Activated T-helper 1 cell treated with anti-CD3 and anti-CD28 coated beads, Interleukin-12 subunit alpha, Interleukin-12 subunit beta, Interleukin-2, Interleukin-4 antibody, amounts not matched to agents 30 ng/mL and 10 ng/mL and 1 ng/mL, durations not matched to agents 14 hours and 24 hours and 36 hours (primary cell): ENCODE measurements at regions not wholly inside any gene's neighbourhood (a gene's known extent, or its start where the extent isn't known, plus 50 kb on each side); places are given as distances from the start of the nearest gene placed in this dataset.

Experiments used
- DNase-seq: peaks from one replicate; pipeline ENCODE4 v3.0.0; 2021; ENCODE audit warnings: low spot score
- H3K27ac Mint-ChIP-seq: one replicate; pipeline ENCODE4 v1.8.0; 2021; ENCODE audit warnings: mild to moderate bottlenecking, mixed read lengths
- H3K27me3 Mint-ChIP-seq: one replicate; pipeline ENCODE4 v1.8.0; 2022; ENCODE audit warnings: mild to moderate bottlenecking, moderate library complexity, mixed read lengths; ENCODE audit not compliant: insufficient read depth
- H3K36me3 Mint-ChIP-seq: one replicate; pipeline ENCODE4 v1.8.0; 2021; ENCODE audit warnings: low read depth, mixed read lengths
- H3K4me1 Mint-ChIP-seq: one replicate; pipeline ENCODE4 v1.8.0; 2021; ENCODE audit warnings: low read depth, mixed read lengths
- H3K4me3 Mint-ChIP-seq: one replicate; pipeline ENCODE4 v1.8.0; 2021; ENCODE audit warnings: mild to moderate bottlenecking, moderate library complexity, mixed read lengths
- H3K9me3 Mint-ChIP-seq: one replicate; pipeline ENCODE4 v1.8.0; 2021; ENCODE audit warnings: mixed read lengths
- intact Hi-C: fragments of 100-400 bp; cut with micrococcal nuclease; formaldehyde crosslinking; loops from one replicate; pipeline ENCODE4 v1.15.1; 2024

GRCh38 chr5:174596429-174596828 is 128.0 kb upstream of the MSX2 start:
- Mint-ChIP-seq H3K36me3 (no peaks in the 10 kb centered on the region), H3K27ac (no peak overlapping the region), H3K27me3 (peaks cover 2% of the 10 kb centered on the region), H3K9me3 (no peaks in the 10 kb centered on the region), H3K4me3 (no peak overlapping the region), H3K4me1 (no peaks in the 10 kb centered on the region)
- intact Hi-C loops: no loop called here
- no peak for DNase-seq

GRCh38 chr5:174599992-174600391 is 124.4 kb upstream of the MSX2 start:
- Mint-ChIP-seq H3K4me3 (no peak overlapping the region), H3K36me3 (no peaks in the 10 kb centered on the region), H3K4me1 (no peaks in the 10 kb centered on the region), H3K27ac (no peak overlapping the region), H3K9me3 (no peaks in the 10 kb centered on the region), H3K27me3 (peaks cover 4% of the 10 kb centered on the region)
- DNase-seq: no peak
- intact Hi-C loops: no loop called here

DNA sequence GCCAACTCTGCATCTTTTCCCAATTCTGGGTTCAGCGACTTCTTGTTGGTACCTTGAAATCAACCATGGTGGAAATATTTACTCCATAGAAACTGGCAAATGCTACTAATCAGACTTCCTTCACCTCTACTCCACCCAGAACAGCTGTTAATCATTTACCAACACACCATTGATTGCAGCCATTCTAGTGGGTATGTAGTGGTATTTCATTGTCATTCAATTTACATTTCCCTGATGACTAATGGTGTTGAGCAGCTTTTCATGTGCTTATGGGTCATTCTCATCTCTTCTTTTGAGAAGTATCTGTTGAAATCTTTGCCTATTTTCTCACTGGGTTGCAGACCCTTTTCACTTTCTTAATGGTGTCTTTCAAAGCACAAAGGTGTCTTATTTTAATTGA is 122.4 kb upstream of the MSX2 start:
- H3K27me3 Mint-ChIP-seq: peaks cover 4% of the 10 kb centered on the region
- no peak overlapping the region for H3K27ac Mint-ChIP-seq
- H3K4me3 Mint-ChIP-seq: no peak overlapping the region
- no peaks in the 10 kb centered on the region for H3K36me3 Mint-ChIP-seq
- H3K4me1 Mint-ChIP-seq: no peaks in the 10 kb centered on the region
- DNase-seq: no peak
- intact Hi-C loops: no loop called here
- no peaks in the 10 kb centered on the region for H3K9me3 Mint-ChIP-seq

DNA sequence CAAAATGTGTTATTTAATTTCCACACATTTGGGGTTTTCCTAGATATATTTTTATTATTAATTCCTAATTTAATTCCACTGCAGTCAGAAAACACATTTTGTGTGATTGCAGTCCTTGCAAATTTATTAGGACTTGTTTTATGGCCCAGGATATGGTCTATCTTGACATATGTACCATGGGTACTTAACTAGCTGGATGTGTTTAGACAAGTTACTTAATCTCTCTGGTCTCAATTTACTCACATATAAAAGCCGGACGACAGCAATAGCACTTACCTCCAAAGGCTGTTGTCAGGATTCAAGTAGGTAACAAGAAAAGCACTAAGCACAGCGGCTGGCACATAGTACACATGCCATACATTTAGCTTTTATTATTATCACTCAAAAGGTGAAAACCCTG is 118.2 kb upstream of the MSX2 start:
- no peak overlapping the region for H3K27ac Mint-ChIP-seq
- intact Hi-C loops: no loop called here
- no peaks in the 10 kb centered on the region for H3K36me3 Mint-ChIP-seq
- H3K4me1 Mint-ChIP-seq: no peaks in the 10 kb centered on the region
- H3K9me3 Mint-ChIP-seq: no peaks in the 10 kb centered on the region
- H3K4me3 Mint-ChIP-seq: no peak overlapping the region
- no peak for DNase-seq
- peaks cover 2% of the 10 kb centered on the region for H3K27me3 Mint-ChIP-seq

- intact Hi-C loops: no loop called here
- no peak overlapping the region for H3K4me3 Mint-ChIP-seq
- DNase-seq: no peak
- H3K4me1 Mint-ChIP-seq: no peaks in the 10 kb centered on the region
- H3K27me3 Mint-ChIP-seq: peaks cover 2% of the 10 kb centered on the region
- H3K36me3 Mint-ChIP-seq: no peaks in the 10 kb centered on the region
- no peak overlapping the region for H3K27ac Mint-ChIP-seq
- no peaks in the 10 kb centered on the region for H3K9me3 Mint-ChIP-seq
Measured at GRCh38 chr5:174606646-174607045, 117.7 kb upstream of the MSX2 start.

DNA sequence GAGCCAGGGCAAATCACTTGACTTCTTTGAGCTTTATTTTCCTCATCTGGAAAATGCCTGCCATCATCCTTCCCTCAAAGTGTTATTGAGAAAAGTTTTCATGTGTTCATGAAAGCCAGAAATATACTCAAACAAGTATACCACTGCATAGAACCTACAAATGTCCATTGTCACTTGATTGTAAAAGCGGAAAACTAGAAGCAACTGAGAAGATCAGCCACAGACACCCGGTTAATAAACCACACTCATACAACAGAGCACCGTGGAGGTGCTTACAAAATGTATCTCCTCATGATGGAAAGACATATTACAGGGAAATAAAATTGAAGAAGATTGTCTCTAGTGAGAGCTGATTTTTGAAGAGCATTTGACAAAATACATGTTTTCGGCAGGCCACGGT is 117.2 kb upstream of the MSX2 start:
- intact Hi-C loops: no loop called here
- H3K4me1 Mint-ChIP-seq: no peaks in the 10 kb centered on the region
- DNase-seq: no peak
- no peak overlapping the region for H3K4me3 Mint-ChIP-seq
- H3K27ac Mint-ChIP-seq: no peak overlapping the region
- H3K36me3 Mint-ChIP-seq: no peaks in the 10 kb centered on the region
- H3K9me3 Mint-ChIP-seq: no peaks in the 10 kb centered on the region
- H3K27me3 Mint-ChIP-seq: peaks cover 2% of the 10 kb centered on the region

DNA sequence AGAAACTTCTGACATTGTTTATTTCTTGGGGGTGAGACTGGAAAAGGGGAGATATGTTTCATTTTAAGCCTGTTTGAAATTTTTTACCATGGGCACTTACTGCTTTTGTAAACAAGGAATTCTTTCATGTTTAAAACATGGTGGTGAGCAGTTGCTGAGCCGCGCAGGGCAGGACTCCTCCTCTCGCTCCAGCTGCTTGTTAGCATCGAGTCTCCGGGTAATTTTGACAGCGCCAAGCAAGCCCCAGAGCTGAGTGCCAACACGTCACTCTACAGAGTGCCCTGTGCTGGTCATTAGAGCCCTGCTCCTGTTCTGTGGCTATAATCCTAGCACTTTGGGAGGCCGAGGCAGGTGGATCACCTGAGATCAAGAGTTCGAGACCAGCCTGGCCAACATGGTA is 116.5 kb upstream of the MSX2 start:
- intact Hi-C loops: no loop called here
- Mint-ChIP-seq H3K4me1 (no peaks in the 10 kb centered on the region), H3K27me3 (peaks cover 2% of the 10 kb centered on the region), H3K36me3 (no peaks in the 10 kb centered on the region), H3K4me3 (no peak overlapping the region), H3K9me3 (no peaks in the 10 kb centered on the region), H3K27ac (no peak overlapping the region)
- DNase-seq: no peak

DNA sequence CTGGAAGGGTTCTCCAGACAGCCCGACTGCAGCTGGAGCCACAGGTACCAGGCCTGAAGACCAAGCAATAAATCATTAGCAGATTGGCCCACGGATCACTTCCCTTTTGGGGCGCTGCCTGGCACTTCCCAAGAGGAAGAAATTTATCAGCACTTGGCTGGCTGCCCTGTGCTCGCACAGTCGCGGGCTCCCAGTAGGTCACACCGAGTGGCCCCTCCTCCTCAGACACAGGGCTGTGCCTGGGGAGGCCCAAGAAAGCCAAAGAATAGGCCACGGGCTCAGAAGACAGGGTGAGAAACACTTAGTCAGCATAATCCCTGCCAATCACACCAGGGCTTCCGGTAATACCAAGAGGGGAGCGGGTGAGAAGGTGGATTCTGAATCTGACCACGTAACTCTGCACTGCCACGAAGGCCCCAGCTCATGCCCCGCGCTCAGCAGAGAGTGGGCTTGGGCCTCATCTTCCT is 115.7 kb upstream of the MSX2 start:
- Mint-ChIP-seq H3K4me3 (no peak overlapping the region), H3K9me3 (no peaks in the 10 kb centered on the region), H3K36me3 (no peaks in the 10 kb centered on the region), H3K4me1 (no peaks in the 10 kb centered on the region), H3K27ac (no peak overlapping the region), H3K27me3 (peaks cover 2% of the 10 kb centered on the region)
- no peak for DNase-seq
- intact Hi-C loops: no loop called here

- intact Hi-C loops: no loop called here
- no peak overlapping the region for H3K27ac Mint-ChIP-seq
- no peak overlapping the region for H3K4me3 Mint-ChIP-seq
- no peaks in the 10 kb centered on the region for H3K9me3 Mint-ChIP-seq
- DNase-seq: no peak
- no peaks in the 10 kb centered on the region for H3K27me3 Mint-ChIP-seq
- no peaks in the 10 kb centered on the region for H3K4me1 Mint-ChIP-seq
- no peaks in the 10 kb centered on the region for H3K36me3 Mint-ChIP-seq
Measured at GRCh38 chr5:174609116-174609515, 115.3 kb upstream of the MSX2 start.

- H3K27ac Mint-ChIP-seq: no peak overlapping the region
- DNase-seq: no peak
- no peaks in the 10 kb centered on the region for H3K27me3 Mint-ChIP-seq
- no peak overlapping the region for H3K4me3 Mint-ChIP-seq
- no peaks in the 10 kb centered on the region for H3K9me3 Mint-ChIP-seq
- intact Hi-C loops: no loop called here
- H3K4me1 Mint-ChIP-seq: no peaks in the 10 kb centered on the region
- H3K36me3 Mint-ChIP-seq: no peaks in the 10 kb centered on the region
Measured at GRCh38 chr5:174610968-174611367, 113.4 kb upstream of the MSX2 start.

GRCh38 chr5:174612686-174613085 is 111.7 kb upstream of the MSX2 start:
- H3K4me3 Mint-ChIP-seq: no peak overlapping the region
- H3K27ac Mint-ChIP-seq: no peak overlapping the region
- no peaks in the 10 kb centered on the region for H3K4me1 Mint-ChIP-seq
- H3K36me3 Mint-ChIP-seq: no peaks in the 10 kb centered on the region
- DNase-seq: no peak
- no peaks in the 10 kb centered on the region for H3K27me3 Mint-ChIP-seq
- H3K9me3 Mint-ChIP-seq: no peaks in the 10 kb centered on the region
- intact Hi-C loops: no loop called here

GRCh38 chr5:174614500-174615135 is 109.8 kb upstream of the MSX2 start:
- Mint-ChIP-seq H3K27ac (no peak overlapping the region), H3K9me3 (no peaks in the 10 kb centered on the region), H3K36me3 (no peaks in the 10 kb centered on the region)

DNA sequence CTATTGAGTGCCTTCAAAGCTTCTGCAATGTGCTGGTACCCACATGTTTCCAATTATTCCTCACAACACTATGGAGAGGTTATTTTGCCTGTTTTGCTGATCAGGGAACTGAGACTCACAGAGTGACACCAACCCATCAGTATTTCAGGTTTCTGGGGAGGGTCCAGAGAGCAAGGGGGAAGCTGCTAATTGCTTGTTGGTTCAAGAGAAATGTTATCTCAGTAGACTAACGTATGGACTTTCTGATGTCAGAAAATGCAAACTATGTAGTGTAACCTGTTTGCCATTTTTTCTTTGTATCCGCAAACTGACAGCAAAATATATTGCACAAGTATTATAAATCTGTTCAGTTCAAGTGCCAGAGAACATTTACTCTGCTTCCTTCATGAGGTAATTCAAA is 108.3 kb upstream of the MSX2 start:
- Mint-ChIP-seq H3K36me3 (no peaks in the 10 kb centered on the region), H3K4me3 (no peak overlapping the region), H3K4me1 (no peaks in the 10 kb centered on the region), H3K27me3 (no peaks in the 10 kb centered on the region), H3K9me3 (no peaks in the 10 kb centered on the region), H3K27ac (no peak overlapping the region)
- DNase-seq: no peak
- intact Hi-C loops: no loop called here

More at GRCh38 chr5:174614500-174615135, 109.8 kb upstream of the MSX2 start:
- Mint-ChIP-seq H3K27me3 (no peaks in the 10 kb centered on the region), H3K4me1 (no peaks in the 10 kb centered on the region), H3K4me3 (no peak overlapping the region)
- intact Hi-C loops: no loop called here
- no peak for DNase-seq

DNA sequence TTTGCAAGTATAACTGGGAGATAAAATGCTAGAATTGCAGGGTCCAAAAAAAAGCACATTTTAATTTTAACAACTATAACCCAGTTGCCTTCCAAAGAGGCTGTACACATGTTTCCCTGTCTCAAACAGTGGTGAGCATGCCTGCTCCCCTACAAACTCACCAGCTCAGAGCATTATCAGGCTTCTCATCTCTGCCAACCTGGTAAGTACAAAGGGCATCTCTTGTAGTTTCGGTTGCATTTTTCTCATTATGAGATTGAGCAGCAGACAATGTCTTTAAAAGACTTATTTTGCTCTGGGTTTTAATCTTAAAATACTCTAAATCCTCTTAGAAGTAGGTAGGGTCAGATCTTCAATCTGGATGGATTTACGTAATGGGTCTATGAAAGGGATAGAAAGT is 107.1 kb upstream of the MSX2 start:
- intact Hi-C loops: no loop called here
- Mint-ChIP-seq H3K4me3 (no peak overlapping the region), H3K27me3 (no peaks in the 10 kb centered on the region), H3K9me3 (no peaks in the 10 kb centered on the region), H3K27ac (no peak overlapping the region), H3K4me1 (no peaks in the 10 kb centered on the region), H3K36me3 (no peaks in the 10 kb centered on the region)
- DNase-seq: no peak
